Testis (tissue), 2 donors: ENCODE measurements at regions not wholly inside any gene's neighbourhood (a gene's known extent, or its start where the extent isn't known, plus 50 kb on each side); places are given as distances from the start of the nearest gene placed in this dataset.

Source experiments
- CTCF ChIP-seq, 3 experiments: fragments of 450-650 bp in 2 of 3; fragments of 200-600 bp in 1 of 3; sonication (generic) in 1 of 3; IDR thresholded peaks; one replicate each; pipeline ENCODE4 v1.5.1; 2016 to 2019; ENCODE audit warnings: antibody characterized with exemption in 3 of 3, mild to moderate bottlenecking in 2 of 3, moderate library complexity in 1 of 3
- POLR2A ChIP-seq: fragments of 450-650 bp; IDR thresholded peaks from one replicate; pipeline ENCODE4 v1.6.1; 2017; ENCODE audit warnings: antibody characterized with exemption, mild to moderate bottlenecking, moderate library complexity

GRCh38 chr22:27144321-27144720 lies 486.9 kb downstream of the MIAT start:
- TF ChIP-seq CTCF (IDR thresholded peaks at IDR 0.05): no peak
- no peak for TF ChIP-seq POLR2A
